ENCODE measurements at regions not wholly inside any gene's neighbourhood (a gene's known extent, or its start where the extent isn't known, plus 50 kb on each side); places are given as distances from the start of the nearest gene placed in this dataset.

GRCh38 chr6:147137986-147138385 is 66.2 kb upstream of the STXBP5 start:
- TF ChIP-seq CTCF (IDR thresholded peaks at IDR 0.05; ENCODE audit: partially characterized antibody, unreplicated experiment) = no peak
- Mint-ChIP-seq H3K4me3 (ENCODE audit: unreplicated experiment) (no peak overlapping the region), H3K27me3 (ENCODE audit: unreplicated experiment) (peaks cover 3% of the 10 kb centered on the region), H3K4me1 (ENCODE audit: low read depth, unreplicated experiment) (no peaks in the 10 kb centered on the region), H3K36me3 (ENCODE audit: unreplicated experiment) (no peaks in the 10 kb centered on the region), H3K27ac (ENCODE audit: unreplicated experiment) (no peak overlapping the region), H3K9me3 (ENCODE audit: unreplicated experiment) (no peaks in the 10 kb centered on the region)
- no peak for DNase-seq

GRCh38 chr6:147138835-147139234 is 65.4 kb upstream of the STXBP5 start:
- Mint-ChIP-seq H3K36me3 (ENCODE audit: unreplicated experiment) (no peaks in the 10 kb centered on the region), H3K27me3 (ENCODE audit: unreplicated experiment) (peaks cover 3% of the 10 kb centered on the region), H3K4me3 (ENCODE audit: unreplicated experiment) (no peak overlapping the region), H3K27ac (ENCODE audit: unreplicated experiment) (no peak overlapping the region), H3K9me3 (ENCODE audit: unreplicated experiment) (no peaks in the 10 kb centered on the region), H3K4me1 (ENCODE audit: low read depth, unreplicated experiment) (no peaks in the 10 kb centered on the region)
- DNase-seq = no peak
- TF ChIP-seq CTCF (IDR thresholded peaks at IDR 0.05; ENCODE audit: partially characterized antibody, unreplicated experiment) = no peak

- DNase-seq = no peak
- no peaks in the 10 kb centered on the region for H3K4me1 Mint-ChIP-seq (ENCODE audit: low read depth, unreplicated experiment)
- no peaks in the 10 kb centered on the region for H3K27me3 Mint-ChIP-seq (ENCODE audit: unreplicated experiment)
- no peak for TF ChIP-seq CTCF (IDR thresholded peaks at IDR 0.05; ENCODE audit: partially characterized antibody, unreplicated experiment)
- H3K9me3 Mint-ChIP-seq (ENCODE audit: unreplicated experiment) = no peaks in the 10 kb centered on the region
- no peak overlapping the region for H3K27ac Mint-ChIP-seq (ENCODE audit: unreplicated experiment)
- H3K4me3 Mint-ChIP-seq (ENCODE audit: unreplicated experiment) = no peak overlapping the region
- H3K36me3 Mint-ChIP-seq (ENCODE audit: unreplicated experiment) = no peaks in the 10 kb centered on the region
Observed at GRCh38 chr6:147141711-147142308, 62.4 kb upstream of the STXBP5 start.

GRCh38 chr6:147142684-147143245 is 61.5 kb upstream of the STXBP5 start:
- Mint-ChIP-seq H3K9me3 (ENCODE audit: unreplicated experiment) (peaks cover 1% of the 10 kb centered on the region), H3K4me3 (ENCODE audit: unreplicated experiment) (no peak overlapping the region), H3K27me3 (ENCODE audit: unreplicated experiment) (no peaks in the 10 kb centered on the region), H3K27ac (ENCODE audit: unreplicated experiment) (no peak overlapping the region), H3K4me1 (ENCODE audit: low read depth, unreplicated experiment) (no peaks in the 10 kb centered on the region), H3K36me3 (ENCODE audit: unreplicated experiment) (no peaks in the 10 kb centered on the region)
- no peak for DNase-seq
- TF ChIP-seq CTCF (IDR thresholded peaks at IDR 0.05; ENCODE audit: partially characterized antibody, unreplicated experiment) = no peak

GRCh38 chr6:147149092-147149491 is 55.1 kb upstream of the STXBP5 start:
- H3K27ac Mint-ChIP-seq (ENCODE audit: unreplicated experiment) = no peak overlapping the region
- DNase-seq = no peak
- no peaks in the 10 kb centered on the region for H3K4me1 Mint-ChIP-seq (ENCODE audit: low read depth, unreplicated experiment)
- peaks cover 1% of the 10 kb centered on the region for H3K9me3 Mint-ChIP-seq (ENCODE audit: unreplicated experiment)
- H3K4me3 Mint-ChIP-seq (ENCODE audit: unreplicated experiment) = no peak overlapping the region
- peaks cover 4% of the 10 kb centered on the region for H3K36me3 Mint-ChIP-seq (ENCODE audit: unreplicated experiment)
- no peaks in the 10 kb centered on the region for H3K27me3 Mint-ChIP-seq (ENCODE audit: unreplicated experiment)
- no peak for TF ChIP-seq CTCF (IDR thresholded peaks at IDR 0.05; ENCODE audit: partially characterized antibody, unreplicated experiment)
